LNCaP clone FGC (cell line): ENCODE measurements at regions not wholly inside any gene's neighbourhood (a gene's known extent, or its start where the extent isn't known, plus 50 kb on each side); places are given as distances from the start of the nearest gene placed in this dataset.
"Not testable (repeated sequence)": the region's sequence is repeated elsewhere in the genome, so short reads cannot be mapped to it uniquely, and the experiment has no call there.

Experiments
- DNase-seq: peaks from one replicate; pipeline ENCODE4 v3.0.0-alpha.2; 2011; ENCODE audit warnings: low read depth
- H3K4me3 ChIP-seq: 2 replicates; pipeline ENCODE4 v1.5.1; 2011; ENCODE audit warnings: mild to moderate bottlenecking, low read depth, low read length, control low read depth
- TF ChIP-seq, protein P1 (sequence below): IDR thresholded peaks from 2 replicates; pipeline ENCODE4 v1.5.1; 2012; ENCODE audit warnings: mild to moderate bottlenecking; ENCODE audit not compliant: control insufficient read depth, insufficient read depth; ENCODE audit errors: extremely low read depth

DNA sequence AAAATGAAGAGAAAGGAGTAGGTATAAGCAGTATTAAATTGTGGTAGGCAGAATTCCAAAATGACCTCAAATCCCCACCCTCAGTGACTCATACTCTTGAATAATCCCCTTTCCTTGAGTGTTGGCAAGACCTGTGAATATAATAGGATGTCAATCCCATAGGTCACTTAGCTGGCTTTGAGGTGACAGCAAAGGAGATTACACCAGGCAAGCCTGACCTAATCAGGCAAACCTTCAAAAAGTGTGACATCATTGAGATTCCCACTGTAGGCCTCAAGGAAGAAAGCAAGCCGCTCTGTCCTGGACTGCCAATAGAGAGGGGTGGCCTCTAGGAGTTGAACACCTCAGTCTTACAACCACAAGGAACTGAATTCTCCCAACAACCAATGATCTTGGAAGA, 535.2 kb downstream of the RBFOX1 start:
- no peak overlapping the region for H3K4me3 ChIP-seq
- TF ChIP-seq, protein P1, sequence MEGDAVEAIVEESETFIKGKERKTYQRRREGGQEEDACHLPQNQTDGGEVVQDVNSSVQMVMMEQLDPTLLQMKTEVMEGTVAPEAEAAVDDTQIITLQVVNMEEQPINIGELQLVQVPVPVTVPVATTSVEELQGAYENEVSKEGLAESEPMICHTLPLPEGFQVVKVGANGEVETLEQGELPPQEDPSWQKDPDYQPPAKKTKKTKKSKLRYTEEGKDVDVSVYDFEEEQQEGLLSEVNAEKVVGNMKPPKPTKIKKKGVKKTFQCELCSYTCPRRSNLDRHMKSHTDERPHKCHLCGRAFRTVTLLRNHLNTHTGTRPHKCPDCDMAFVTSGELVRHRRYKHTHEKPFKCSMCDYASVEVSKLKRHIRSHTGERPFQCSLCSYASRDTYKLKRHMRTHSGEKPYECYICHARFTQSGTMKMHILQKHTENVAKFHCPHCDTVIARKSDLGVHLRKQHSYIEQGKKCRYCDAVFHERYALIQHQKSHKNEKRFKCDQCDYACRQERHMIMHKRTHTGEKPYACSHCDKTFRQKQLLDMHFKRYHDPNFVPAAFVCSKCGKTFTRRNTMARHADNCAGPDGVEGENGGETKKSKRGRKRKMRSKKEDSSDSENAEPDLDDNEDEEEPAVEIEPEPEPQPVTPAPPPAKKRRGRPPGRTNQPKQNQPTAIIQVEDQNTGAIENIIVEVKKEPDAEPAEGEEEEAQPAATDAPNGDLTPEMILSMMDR, result no peak
- no peak for DNase-seq

DNA sequence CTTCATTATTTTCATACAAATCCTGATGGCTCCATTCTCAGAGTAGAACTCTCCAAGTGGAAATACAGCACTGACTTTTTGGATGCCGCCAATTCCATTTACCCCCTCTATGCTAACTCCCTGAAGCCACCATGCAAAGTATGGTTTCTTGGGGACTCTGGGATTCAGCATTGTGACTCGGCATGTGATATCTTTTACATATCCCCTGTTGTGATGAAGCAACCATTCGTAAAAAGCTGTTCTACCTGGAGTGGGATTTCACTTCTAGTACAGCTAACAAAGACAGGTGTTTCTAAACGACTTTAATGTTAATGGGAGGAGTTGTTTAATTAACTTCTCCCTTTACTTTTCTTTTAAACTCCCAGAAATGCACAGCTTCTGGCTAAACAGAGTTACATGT, 533.5 kb downstream of the RBFOX1 start:
- DNase-seq, result no peak
- H3K4me3 ChIP-seq, result no peak overlapping the region
- TF ChIP-seq, protein P1, result no peak

DNA sequence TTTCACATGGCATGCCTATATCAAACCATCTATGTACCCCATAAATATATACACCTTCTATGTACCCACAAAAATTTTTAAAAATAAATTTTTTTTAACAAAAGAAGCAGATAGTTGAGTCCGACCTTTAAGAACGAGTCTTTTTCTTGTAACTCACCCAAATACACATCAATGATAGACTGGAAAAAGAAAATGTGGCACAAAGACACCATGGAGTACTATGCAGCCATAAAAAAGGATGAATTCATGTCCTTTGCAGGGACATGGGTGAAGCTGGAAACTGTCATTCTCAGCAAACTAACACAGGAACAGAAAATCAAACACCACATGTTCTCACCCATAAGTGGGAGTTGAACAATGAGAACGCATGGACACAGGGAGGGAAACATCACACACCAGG, 532.7 kb downstream of the RBFOX1 start:
- DNase-seq, H3K4me3 ChIP-seq: not testable (repeated sequence)

DNA sequence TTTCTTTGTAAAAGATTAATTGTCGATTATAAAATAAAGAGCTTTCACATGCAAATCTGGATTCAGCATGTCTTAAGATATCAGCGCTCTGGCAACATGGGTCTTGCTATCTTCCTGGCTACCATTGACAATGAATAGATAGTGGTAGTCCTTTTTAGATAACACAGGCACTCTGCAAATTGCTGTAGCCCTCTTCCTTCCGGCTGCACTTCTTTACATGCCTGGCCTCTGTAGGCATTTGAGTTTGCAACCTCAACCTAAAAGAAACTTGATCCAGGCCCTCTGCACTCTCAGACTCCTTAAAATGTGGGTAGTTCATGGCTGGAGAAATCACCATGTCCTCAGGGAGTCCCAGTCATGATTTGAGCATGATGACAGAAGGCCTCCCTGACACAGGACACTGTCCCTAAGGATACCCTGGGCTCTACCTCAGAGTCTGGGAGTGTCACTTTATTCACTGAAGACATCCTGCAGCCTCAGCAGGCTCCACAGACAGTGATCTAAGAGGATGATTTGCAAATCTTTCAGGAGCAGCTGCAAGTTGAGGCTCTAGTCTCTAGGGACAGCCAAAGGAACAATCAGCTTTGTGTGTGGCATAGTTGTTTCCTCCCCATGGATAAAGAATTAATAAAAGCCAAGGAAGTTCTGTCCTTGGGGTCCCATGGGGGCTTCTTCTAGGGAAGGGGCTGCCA, 529.4 kb downstream of the RBFOX1 start:
- TF ChIP-seq, protein P1, result no peak
- no peak overlapping the region for H3K4me3 ChIP-seq
- DNase-seq, result no peak

DNA sequence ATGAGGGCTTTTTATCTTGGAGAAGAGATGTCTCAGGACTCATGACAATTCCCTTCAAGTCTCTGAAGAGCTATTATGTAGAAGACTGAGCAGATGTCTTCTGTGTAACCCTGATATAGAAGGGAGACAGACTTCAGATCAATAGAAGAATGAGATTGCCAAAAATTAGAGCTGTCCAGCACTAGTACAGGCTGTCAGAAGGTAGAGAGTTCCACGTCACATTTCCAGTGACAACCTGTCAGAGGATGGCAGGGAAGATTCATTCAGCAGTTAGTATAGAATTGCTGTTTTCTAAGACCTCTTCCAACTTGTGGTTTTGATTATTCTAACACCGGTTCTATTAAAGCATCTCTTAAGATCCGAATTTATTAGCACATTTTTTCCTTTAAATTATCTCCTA, 520.6 kb downstream of the RBFOX1 start:
- no peak for DNase-seq
- no peak overlapping the region for H3K4me3 ChIP-seq
- TF ChIP-seq, protein P1, result no peak

DNA sequence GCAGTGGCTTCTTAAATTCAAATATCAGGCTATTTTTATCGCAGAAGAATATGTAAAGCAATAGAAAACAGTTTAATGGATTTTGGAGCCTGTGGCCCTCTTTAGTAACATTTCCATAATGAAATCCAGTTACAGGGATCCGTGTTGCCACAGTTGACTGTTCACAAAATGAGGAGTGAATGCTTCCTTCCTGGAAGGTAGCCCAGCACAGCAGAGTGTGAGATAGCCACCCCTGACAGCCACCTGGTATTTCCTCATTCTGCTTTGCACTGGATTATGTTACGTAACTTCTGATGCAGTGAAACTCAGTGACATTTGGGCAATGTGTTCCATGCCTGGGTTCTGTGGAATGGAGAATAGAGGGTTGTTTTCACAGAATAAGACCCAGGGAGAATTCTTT, 517.2 kb downstream of the RBFOX1 start:
- DNase-seq, result no peak
- no peak overlapping the region for H3K4me3 ChIP-seq
- TF ChIP-seq, protein P1, result no peak

DNA sequence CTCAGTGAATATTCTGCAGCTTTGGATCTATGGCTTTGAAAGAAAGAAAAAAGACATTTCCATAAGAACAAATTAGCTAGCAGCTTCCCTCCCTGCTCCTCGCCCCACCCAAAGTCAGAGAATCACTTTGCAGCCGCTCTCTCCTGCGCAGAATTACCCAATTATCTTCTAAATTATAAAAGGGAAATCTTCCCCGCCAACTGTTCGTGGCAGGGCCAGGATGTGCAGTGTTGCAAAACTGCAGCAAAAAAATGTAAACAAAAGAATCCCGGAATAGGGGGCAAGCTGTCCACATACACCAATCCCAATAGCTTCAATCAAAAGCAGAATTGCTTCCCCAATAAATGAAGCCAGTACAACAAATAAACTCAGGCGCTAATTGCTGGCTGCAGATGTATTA, 510.6 kb downstream of the RBFOX1 start:
- no peak overlapping the region for H3K4me3 ChIP-seq
- no peak for DNase-seq
- TF ChIP-seq, protein P1, result no peak
